RCC 7860 (cell line): ENCODE measurements at regions not wholly inside any gene's neighbourhood (a gene's known extent, or its start where the extent isn't known, plus 50 kb on each side); places are given as distances from the start of the nearest gene placed in this dataset.
"Not testable (repeated sequence)": the region's sequence is repeated elsewhere in the genome, so short reads cannot be mapped to it uniquely, and the experiment has no call there.

Source experiments
- DNase-seq: peaks from one replicate; pipeline ENCODE4 v3.0.0-alpha.2; 2015; ENCODE audit warnings: low spot score
- FAIRE-seq: peaks from 2 replicates; lab custom pipeline; 2012; peaks lifted over from hg19 to GRCh38; lab: Jason Lieb, UNC

- DNase-seq, FAIRE-seq: not testable (repeated sequence)
These were observed 143.8 kb downstream of the NPIPB11 start for GRCh38 chr16:29262725-29263124.

GRCh38 chr16:29261427-29262248 lies 144.9 kb downstream of the NPIPB11 start:
- not testable (repeated sequence) for FAIRE-seq, DNase-seq

GRCh38 chr16:29260683-29261426 lies 145.7 kb downstream of the NPIPB11 start:
- DNase-seq, FAIRE-seq: not testable (repeated sequence)

- not testable (repeated sequence) for FAIRE-seq, DNase-seq
These were observed 146.7 kb downstream of the NPIPB11 start for GRCh38 chr16:29259635-29260457.

- FAIRE-seq, DNase-seq: not testable (repeated sequence)
These were observed 147.4 kb downstream of the NPIPB11 start for GRCh38 chr16:29258946-29259634.

- FAIRE-seq, DNase-seq: not testable (repeated sequence)
These were observed 148.8 kb downstream of the NPIPB11 start for GRCh38 chr16:29257419-29258336.

- DNase-seq = no peak
- no peak for FAIRE-seq
These were observed 150.0 kb downstream of the NPIPB11 start for GRCh38 chr16:29256501-29256981.

- not testable (repeated sequence) for FAIRE-seq, DNase-seq
These were observed 150.6 kb downstream of the NPIPB11 start for GRCh38 chr16:29255957-29256356.

GRCh38 chr16:29255496-29255796 lies 151.1 kb downstream of the NPIPB11 start:
- not testable (repeated sequence) for DNase-seq, FAIRE-seq

- DNase-seq (no peak), FAIRE-seq (no peak)
These were observed 151.6 kb downstream of the NPIPB11 start for GRCh38 chr16:29254676-29255495.

GRCh38 chr16:29253716-29254590 lies 152.6 kb downstream of the NPIPB11 start:
- FAIRE-seq = not testable (repeated sequence)

GRCh38 chr16:29253066-29253590 lies 153.4 kb downstream of the NPIPB11 start:
- not testable (repeated sequence) for FAIRE-seq, DNase-seq

More at GRCh38 chr16:29253716-29254590, 152.6 kb downstream of the NPIPB11 start:
- not testable (repeated sequence) for DNase-seq

- not testable (repeated sequence) for FAIRE-seq, DNase-seq
These were observed 154.2 kb downstream of the NPIPB11 start for GRCh38 chr16:29252311-29252710.

GRCh38 chr16:29251571-29252011 lies 154.9 kb downstream of the NPIPB11 start:
- DNase-seq = not testable (repeated sequence)

GRCh38 chr16:29250923-29251434 lies 155.5 kb downstream of the NPIPB11 start:
- FAIRE-seq, DNase-seq: not testable (repeated sequence)

More at GRCh38 chr16:29251571-29252011, 154.9 kb downstream of the NPIPB11 start:
- FAIRE-seq = not testable (repeated sequence)

GRCh38 chr16:29250469-29250868 lies 156.0 kb downstream of the NPIPB11 start:
- not testable (repeated sequence) for FAIRE-seq, DNase-seq
